Peyer's patch (tissue), 4 donors: ENCODE measurements at regions not wholly inside any gene's neighbourhood (a gene's known extent, or its start where the extent isn't known, plus 50 kb on each side); places are given as distances from the start of the nearest gene placed in this dataset.
"Not testable (repeated sequence)": the region's sequence is repeated elsewhere in the genome, so short reads cannot be mapped to it uniquely, and the experiment has no call there.

ENCODE experiments used
- DNase-seq, 3 donors: peaks; one replicate each; pipeline ENCODE4 v3.0.0-alpha.2; 2017 to 2019
- H3K27ac ChIP-seq, 4 donors: fragments of 200-600 bp; sonication (generic); one replicate each; pipeline ENCODE4 v1.5.1; 2016 to 2019
- H3K27me3 ChIP-seq, 2 donors: fragments of 200-600 bp; sonication (generic); one replicate each; pipeline ENCODE4 v1.5.1; 2019
- H3K36me3 ChIP-seq, 3 donors: fragments of 200-600 bp; sonication (generic); one replicate each; pipeline ENCODE4 v1.5.1; 2016 to 2019
- H3K4me1 ChIP-seq, 4 donors: fragments of 200-600 bp; sonication (generic); one replicate each; pipeline ENCODE4 v1.5.1; 2016 to 2019
- H3K4me3 ChIP-seq, 4 donors: fragments of 200-600 bp; sonication (generic); 1 replicate in 3 of 4; 2 replicates in 1 of 4; pipeline ENCODE4 v1.5.1; 2016 to 2019; ENCODE audit warnings: mild to moderate bottlenecking in 1 of 4
- H3K9me3 ChIP-seq, 4 donors: fragments of 200-600 bp; sonication (generic); one replicate each; pipeline ENCODE4 v1.5.1; 2016 to 2019; ENCODE audit warnings: mild to moderate bottlenecking in 1 of 4
- CTCF ChIP-seq, 6 experiments: fragments of 450-650 bp in 4 of 6; fragments of 200-600 bp in 2 of 6; sonication (generic) in 1 of 6; IDR thresholded peaks; one replicate each; pipeline ENCODE4 v1.5.1; 2017 to 2019; ENCODE audit warnings: antibody characterized with exemption in 6 of 6, mild to moderate bottlenecking in 3 of 6, moderate library complexity in 1 of 6
- POLR2A ChIP-seq, 2 donors: fragments of 450-650 bp; IDR thresholded peaks; one replicate each; pipeline ENCODE4 v1.5.1; 2017; ENCODE audit warnings: antibody characterized with exemption in 2 of 2, mild to moderate bottlenecking in 2 of 2, moderate library complexity in 2 of 2

- no peak for TF ChIP-seq POLR2A (IDR thresholded peaks at IDR 0.05)
- TF ChIP-seq CTCF (IDR thresholded peaks at IDR 0.05) = no peak
- H3K4me3 ChIP-seq = no peak overlapping the region
- no peak overlapping the region for H3K27ac ChIP-seq
- no peaks in the 10 kb centered on the region for H3K36me3 ChIP-seq
- no peaks in the 10 kb centered on the region for H3K27me3 ChIP-seq
- no peak for DNase-seq
- H3K9me3 ChIP-seq = no peaks in the 10 kb centered on the region
- no peaks in the 10 kb centered on the region for H3K4me1 ChIP-seq
These were observed 556.7 kb upstream of the GRIN3A start for GRCh38 chr9:102295188-102295587.

GRCh38 chr9:102273952-102274351 lies 535.5 kb upstream of the GRIN3A start:
- peaks cover 0 to 2% (median 0%) of the 10 kb centered on the region in 4 donors for H3K9me3 ChIP-seq
- H3K27ac ChIP-seq = no peak overlapping the region
- H3K27me3 ChIP-seq = no peaks in the 10 kb centered on the region
- TF ChIP-seq CTCF (IDR thresholded peaks at IDR 0.05) (no peak), POLR2A (IDR thresholded peaks at IDR 0.05) (no peak)
- no peak overlapping the region for H3K4me3 ChIP-seq
- no peaks in the 10 kb centered on the region for H3K4me1 ChIP-seq
- DNase-seq = no peak
- no peaks in the 10 kb centered on the region for H3K36me3 ChIP-seq

GRCh38 chr9:102253099-102253498 lies 514.7 kb upstream of the GRIN3A start:
- no peak for DNase-seq

GRCh38 chr9:102244916-102245315 lies 506.5 kb upstream of the GRIN3A start:
- Histone ChIP-seq H3K27ac (no peak overlapping the region), H3K27me3 (no peaks in the 10 kb centered on the region), H3K4me1 (no peaks in the 10 kb centered on the region), H3K36me3 (no peaks in the 10 kb centered on the region), H3K4me3 (no peak overlapping the region), H3K9me3 (no peaks in the 10 kb centered on the region)
- no peak for DNase-seq
- TF ChIP-seq CTCF (IDR thresholded peaks at IDR 0.05) (no peak), POLR2A (IDR thresholded peaks at IDR 0.05) (no peak)

More at GRCh38 chr9:102253099-102253498, 514.7 kb upstream of the GRIN3A start:
- no peak overlapping the region for H3K27ac ChIP-seq
- H3K9me3 ChIP-seq = no peaks in the 10 kb centered on the region
- H3K36me3 ChIP-seq = no peaks in the 10 kb centered on the region
- H3K4me1 ChIP-seq = no peaks in the 10 kb centered on the region
- no peaks in the 10 kb centered on the region for H3K27me3 ChIP-seq
- TF ChIP-seq POLR2A (IDR thresholded peaks at IDR 0.05) (no peak), CTCF (IDR thresholded peaks at IDR 0.05) (no peak)
- H3K4me3 ChIP-seq = no peak overlapping the region

GRCh38 chr9:102237520-102237919 lies 499.1 kb upstream of the GRIN3A start:
- Histone ChIP-seq H3K36me3 (no peaks in the 10 kb centered on the region), H3K27ac (no peak overlapping the region), H3K4me3 (no peak overlapping the region), H3K9me3 (no peaks in the 10 kb centered on the region), H3K27me3 (no peaks in the 10 kb centered on the region), H3K4me1 (no peaks in the 10 kb centered on the region)
- DNase-seq = no peak
- TF ChIP-seq POLR2A (IDR thresholded peaks at IDR 0.05) = no peak
- TF ChIP-seq CTCF (IDR thresholded peaks at IDR 0.05) = no peak

GRCh38 chr9:102237094-102237493 lies 498.6 kb upstream of the GRIN3A start:
- H3K27ac ChIP-seq = no peak overlapping the region
- no peaks in the 10 kb centered on the region for H3K36me3 ChIP-seq
- no peaks in the 10 kb centered on the region for H3K9me3 ChIP-seq

GRCh38 chr9:102227416-102227815 lies 489.0 kb upstream of the GRIN3A start:
- not testable (repeated sequence) for H3K36me3 ChIP-seq, DNase-seq, H3K27me3 ChIP-seq, H3K27ac ChIP-seq, H3K9me3 ChIP-seq, H3K4me1 ChIP-seq, H3K4me3 ChIP-seq

More at GRCh38 chr9:102237094-102237493, 498.6 kb upstream of the GRIN3A start:
- H3K27me3 ChIP-seq = no peaks in the 10 kb centered on the region
- H3K4me3 ChIP-seq = no peak overlapping the region
- no peak for DNase-seq
- no peaks in the 10 kb centered on the region for H3K4me1 ChIP-seq
- TF ChIP-seq POLR2A (IDR thresholded peaks at IDR 0.05) = no peak
- TF ChIP-seq CTCF (IDR thresholded peaks at IDR 0.05) = no peak
